HG03342 (cell line): ENCODE measurements at regions not wholly inside any gene's neighbourhood (a gene's known extent, or its start where the extent isn't known, plus 50 kb on each side); places are given as distances from the start of the nearest gene placed in this dataset.
"Not testable (repeated sequence)": the region's sequence is repeated elsewhere in the genome, so short reads cannot be mapped to it uniquely, and the experiment has no call there.

Source experiments
- ATAC-seq: cut with Tn5 transposase; IDR thresholded peaks from one replicate; pipeline ENCODE4 v1.9.1; 2021; ENCODE audit warnings: mild to moderate bottlenecking, moderate library complexity; ENCODE audit not compliant: unreplicated experiment

GRCh38 chr9:100639854-100640253 lies 62.0 kb downstream of the CAVIN4 start:
- ATAC-seq = no peak

GRCh38 chr9:100640447-100641050 lies 62.7 kb downstream of the CAVIN4 start:
- ATAC-seq = no peak

GRCh38 chr9:100641166-100641565 lies 63.3 kb downstream of the CAVIN4 start:
- ATAC-seq = no peak

GRCh38 chr9:100652850-100653249 lies 75.0 kb downstream of the CAVIN4 start:
- no peak for ATAC-seq

- no peak for ATAC-seq
These were observed 75.9 kb downstream of the CAVIN4 start for GRCh38 chr9:100653643-100654334.

GRCh38 chr9:100656851-100657250 lies 79.0 kb downstream of the CAVIN4 start:
- ATAC-seq = not testable (repeated sequence)

- ATAC-seq = no peak
These were observed 83.8 kb downstream of the CAVIN4 start for GRCh38 chr9:100661668-100662067.

- no peak for ATAC-seq
These were observed 84.2 kb downstream of the CAVIN4 start for GRCh38 chr9:100662122-100662521.

- no peak for ATAC-seq
These were observed 89.6 kb downstream of the CAVIN4 start for GRCh38 chr9:100667448-100667847.

GRCh38 chr9:100668024-100668423 lies 90.1 kb downstream of the CAVIN4 start:
- no peak for ATAC-seq

GRCh38 chr9:100669968-100670367 lies 92.1 kb downstream of the CAVIN4 start:
- ATAC-seq = no peak

- peak; percentile 95 for ATAC-seq
These were observed 92.8 kb downstream of the CAVIN4 start for GRCh38 chr9:100670719-100671118.

GRCh38 chr9:100671898-100672297 lies 94.0 kb downstream of the CAVIN4 start:
- ATAC-seq = no peak

- no peak for ATAC-seq
These were observed 95.4 kb downstream of the CAVIN4 start for GRCh38 chr9:100673249-100673648.

- ATAC-seq = no peak
These were observed 96.7 kb downstream of the CAVIN4 start for GRCh38 chr9:100674419-100675122.

- no peak for ATAC-seq
These were observed 102.0 kb downstream of the CAVIN4 start for GRCh38 chr9:100679834-100680233.

- no peak for ATAC-seq
These were observed 108.5 kb downstream of the CAVIN4 start for GRCh38 chr9:100686420-100686819.

- peak; percentile 84 for ATAC-seq
These were observed 111.8 kb downstream of the CAVIN4 start for GRCh38 chr9:100689635-100690034.

- ATAC-seq = no peak
These were observed 112.6 kb downstream of the CAVIN4 start for GRCh38 chr9:100690438-100690837.

GRCh38 chr9:100697339-100697738 lies 119.5 kb downstream of the CAVIN4 start:
- ATAC-seq = no peak

- ATAC-seq = no peak
These were observed 121.1 kb downstream of the CAVIN4 start for GRCh38 chr9:100698945-100699344.

GRCh38 chr9:100699668-100700067 lies 121.8 kb downstream of the CAVIN4 start:
- no peak for ATAC-seq
